Kidney epithelial cell (primary cell): ENCODE measurements at regions not wholly inside any gene's neighbourhood (a gene's known extent, or its start where the extent isn't known, plus 50 kb on each side); places are given as distances from the start of the nearest gene placed in this dataset.

Experiments
- DNase-seq: peaks from one replicate; pipeline ENCODE4 v3.0.0-alpha.2; 2010; ENCODE audit warnings: low read depth
- H3K27me3 ChIP-seq: 2 replicates; pipeline ENCODE4 v1.6.0; 2011; ENCODE audit warnings: low read length; ENCODE audit not compliant: control insufficient read depth, insufficient read depth
- H3K36me3 ChIP-seq: 2 replicates; pipeline ENCODE4 v1.5.1; 2011; ENCODE audit warnings: low read length; ENCODE audit not compliant: control insufficient read depth, insufficient read depth
- H3K4me3 ChIP-seq: 2 replicates; pipeline ENCODE4 v1.5.1; 2011; ENCODE audit warnings: low read depth, mild to moderate bottlenecking, control low read depth, low read length
- TF ChIP-seq, protein P1 (sequence below): IDR thresholded peaks from 2 replicates; pipeline ENCODE4 v1.5.1; 2011; ENCODE audit warnings: mild to moderate bottlenecking, moderate library complexity, low read length, control low read depth, inconsistent platforms; ENCODE audit not compliant: insufficient read depth, poor library complexity, severe bottlenecking

DNA sequence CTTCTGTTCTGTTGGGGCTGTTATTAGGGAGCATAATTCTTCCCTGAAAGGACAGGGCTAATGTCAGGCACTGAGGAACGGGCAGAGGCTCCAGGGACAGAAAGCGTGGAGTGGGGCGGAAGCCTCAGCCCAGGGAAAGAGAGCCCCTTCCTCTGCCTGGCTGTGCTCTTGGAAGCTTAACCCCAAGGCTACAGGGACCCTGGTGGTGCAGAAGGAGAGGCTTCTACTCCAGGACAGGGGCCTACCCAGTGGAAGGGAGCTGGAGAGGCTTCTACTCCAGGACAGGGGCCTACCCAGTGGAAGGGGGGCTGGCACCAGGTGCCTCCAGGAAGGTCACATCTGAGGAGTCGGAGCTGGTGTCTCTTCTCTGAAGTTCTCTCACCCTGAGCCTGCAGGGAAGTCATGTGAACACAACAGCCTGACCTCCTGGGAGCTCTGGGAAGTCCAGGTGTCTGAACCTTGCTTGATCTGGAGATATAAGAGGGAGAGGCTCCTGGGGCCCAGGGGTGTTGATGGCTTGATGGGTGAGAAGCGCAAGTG, 159.5 kb upstream of the SOX1 start:
- Histone ChIP-seq H3K36me3 (no peaks in the 10 kb centered on the region), H3K4me3 (no peak overlapping the region), H3K27me3 (no peaks in the 10 kb centered on the region)
- DNase-seq = no peak
- TF ChIP-seq, protein P1, sequence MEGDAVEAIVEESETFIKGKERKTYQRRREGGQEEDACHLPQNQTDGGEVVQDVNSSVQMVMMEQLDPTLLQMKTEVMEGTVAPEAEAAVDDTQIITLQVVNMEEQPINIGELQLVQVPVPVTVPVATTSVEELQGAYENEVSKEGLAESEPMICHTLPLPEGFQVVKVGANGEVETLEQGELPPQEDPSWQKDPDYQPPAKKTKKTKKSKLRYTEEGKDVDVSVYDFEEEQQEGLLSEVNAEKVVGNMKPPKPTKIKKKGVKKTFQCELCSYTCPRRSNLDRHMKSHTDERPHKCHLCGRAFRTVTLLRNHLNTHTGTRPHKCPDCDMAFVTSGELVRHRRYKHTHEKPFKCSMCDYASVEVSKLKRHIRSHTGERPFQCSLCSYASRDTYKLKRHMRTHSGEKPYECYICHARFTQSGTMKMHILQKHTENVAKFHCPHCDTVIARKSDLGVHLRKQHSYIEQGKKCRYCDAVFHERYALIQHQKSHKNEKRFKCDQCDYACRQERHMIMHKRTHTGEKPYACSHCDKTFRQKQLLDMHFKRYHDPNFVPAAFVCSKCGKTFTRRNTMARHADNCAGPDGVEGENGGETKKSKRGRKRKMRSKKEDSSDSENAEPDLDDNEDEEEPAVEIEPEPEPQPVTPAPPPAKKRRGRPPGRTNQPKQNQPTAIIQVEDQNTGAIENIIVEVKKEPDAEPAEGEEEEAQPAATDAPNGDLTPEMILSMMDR = no peak

DNA sequence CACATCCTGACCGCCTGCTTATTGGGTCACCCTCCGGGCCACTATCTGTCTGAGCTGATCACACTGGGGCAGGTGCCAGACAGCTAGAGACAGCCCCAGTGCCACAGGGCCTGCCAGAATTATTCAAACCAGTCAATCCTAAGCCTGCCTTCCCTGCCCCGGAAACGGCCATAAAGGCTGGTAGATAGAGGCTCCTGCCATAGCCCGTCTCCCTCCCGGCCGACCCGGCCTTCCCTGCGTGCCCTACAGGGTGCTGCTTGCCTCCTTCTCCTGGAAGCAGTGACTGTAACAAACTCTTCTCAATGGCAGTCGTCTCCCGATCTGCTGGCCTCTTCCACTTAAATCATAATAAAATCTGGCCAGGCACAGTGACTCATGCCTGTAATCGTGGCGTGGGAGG, 158.6 kb upstream of the SOX1 start:
- DNase-seq = no peak
- Histone ChIP-seq H3K4me3 (no peak overlapping the region), H3K36me3 (no peaks in the 10 kb centered on the region), H3K27me3 (no peaks in the 10 kb centered on the region)
- TF ChIP-seq, protein P1 = no peak

- TF ChIP-seq, protein P1 = no peak
- no peaks in the 10 kb centered on the region for H3K27me3 ChIP-seq
- no peak overlapping the region for H3K4me3 ChIP-seq
- H3K36me3 ChIP-seq = no peaks in the 10 kb centered on the region
- no peak for DNase-seq
Observed at GRCh38 chr13:111908981-111909380, 158.0 kb upstream of the SOX1 start.

GRCh38 chr13:111909501-111909900, 157.4 kb upstream of the SOX1 start:
- Histone ChIP-seq H3K4me3 (no peak overlapping the region), H3K36me3 (no peaks in the 10 kb centered on the region), H3K27me3 (no peaks in the 10 kb centered on the region)
- TF ChIP-seq, protein P1 = no peak
- no peak for DNase-seq

DNA sequence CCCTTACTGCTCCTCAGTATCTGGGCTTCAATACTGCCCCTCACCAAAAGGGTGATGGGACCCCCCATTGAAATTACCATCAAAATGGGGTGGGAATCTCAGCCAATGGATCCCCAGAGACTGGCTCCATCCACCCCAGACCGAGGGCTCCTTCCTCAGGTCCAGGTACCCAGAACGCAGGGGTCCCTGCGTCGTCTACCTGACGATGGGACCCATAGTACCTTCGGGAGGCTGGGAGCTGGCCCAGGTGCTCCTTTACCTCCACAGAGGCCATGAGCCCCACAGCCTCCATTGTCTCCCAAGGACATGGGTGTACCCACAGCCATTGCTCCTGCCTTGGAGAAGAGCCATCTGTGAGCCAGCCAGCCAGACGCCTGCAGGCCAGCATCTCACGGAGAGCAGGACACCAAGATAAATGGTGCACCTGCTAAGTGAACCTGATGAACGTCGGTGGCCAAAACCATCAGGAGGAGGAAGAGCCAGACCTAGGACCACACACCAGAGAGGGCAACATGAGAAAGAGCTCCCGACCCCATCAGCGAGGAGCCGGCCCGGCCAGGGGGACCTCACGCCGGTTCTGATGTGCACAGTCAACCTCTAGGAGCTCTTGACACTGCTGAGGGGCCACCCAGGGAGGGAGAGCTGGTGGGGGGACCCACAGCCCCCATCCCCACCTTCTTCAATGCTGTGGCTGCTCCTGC, 156.8 kb upstream of the SOX1 start:
- H3K4me3 ChIP-seq = no peak overlapping the region
- TF ChIP-seq, protein P1 = no peak
- no peaks in the 10 kb centered on the region for H3K27me3 ChIP-seq
- DNase-seq = no peak
- no peaks in the 10 kb centered on the region for H3K36me3 ChIP-seq
